GM12891 (cell line): ENCODE measurements at regions not wholly inside any gene's neighbourhood (a gene's known extent, or its start where the extent isn't known, plus 50 kb on each side); places are given as distances from the start of the nearest gene placed in this dataset.

Experiments used
- SPI1 ChIP-seq: IDR thresholded peaks from 2 replicates; pipeline ENCODE4 v1.6.1; 2011; ENCODE audit warnings: low read depth, low read length, control low read depth
- TAF1 ChIP-seq: IDR thresholded peaks from 2 replicates; pipeline ENCODE4 v1.6.1; 2011; ENCODE audit warnings: low read depth, low read length, control low read depth

DNA sequence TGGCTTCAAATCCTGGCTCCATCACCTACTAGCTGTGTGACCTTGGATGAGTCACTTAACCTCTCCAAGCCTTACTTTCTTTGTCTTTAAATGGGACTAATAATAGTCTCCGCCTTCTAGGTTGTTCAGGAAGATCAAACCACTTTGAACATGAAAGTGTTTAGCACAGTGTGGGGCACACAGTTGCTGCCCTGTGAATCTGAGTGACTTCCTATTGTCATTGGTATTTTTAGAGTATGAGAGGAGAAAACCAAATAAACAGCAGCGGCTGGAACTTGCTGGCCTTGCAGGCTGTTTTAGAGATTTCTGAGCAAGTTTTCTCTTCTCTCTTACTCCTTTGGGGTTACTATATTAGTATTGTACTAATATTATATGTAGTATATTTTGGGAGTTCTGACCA is 120.7 kb upstream of the MYL2 start:
- no peak for TF ChIP-seq TAF1
- no peak for TF ChIP-seq SPI1
